ENCODE measurements at regions not wholly inside any gene's neighbourhood (a gene's known extent, or its start where the extent isn't known, plus 50 kb on each side); places are given as distances from the start of the nearest gene placed in this dataset.

DNA sequence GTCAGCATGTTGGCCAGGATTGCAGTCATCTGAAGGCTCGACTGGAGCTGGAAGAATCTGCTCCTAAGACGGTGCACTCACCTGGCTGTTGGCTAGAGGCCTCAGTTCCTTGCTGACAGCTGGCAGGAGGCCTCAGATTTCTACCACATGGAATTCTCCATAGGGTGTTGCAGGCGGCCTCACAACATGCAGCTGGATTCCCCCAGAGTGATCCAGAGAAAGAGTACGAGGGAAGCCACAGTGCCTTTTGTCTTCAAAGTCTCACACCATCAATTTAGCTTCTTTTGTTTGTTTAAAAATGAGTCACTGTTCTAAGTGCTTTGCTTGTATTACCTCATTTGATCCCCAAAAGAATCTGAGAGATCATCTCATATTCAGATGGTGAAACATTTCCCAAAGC, 65.5 kb upstream of the FYN start:
- TF ChIP-seq, protein P1, sequence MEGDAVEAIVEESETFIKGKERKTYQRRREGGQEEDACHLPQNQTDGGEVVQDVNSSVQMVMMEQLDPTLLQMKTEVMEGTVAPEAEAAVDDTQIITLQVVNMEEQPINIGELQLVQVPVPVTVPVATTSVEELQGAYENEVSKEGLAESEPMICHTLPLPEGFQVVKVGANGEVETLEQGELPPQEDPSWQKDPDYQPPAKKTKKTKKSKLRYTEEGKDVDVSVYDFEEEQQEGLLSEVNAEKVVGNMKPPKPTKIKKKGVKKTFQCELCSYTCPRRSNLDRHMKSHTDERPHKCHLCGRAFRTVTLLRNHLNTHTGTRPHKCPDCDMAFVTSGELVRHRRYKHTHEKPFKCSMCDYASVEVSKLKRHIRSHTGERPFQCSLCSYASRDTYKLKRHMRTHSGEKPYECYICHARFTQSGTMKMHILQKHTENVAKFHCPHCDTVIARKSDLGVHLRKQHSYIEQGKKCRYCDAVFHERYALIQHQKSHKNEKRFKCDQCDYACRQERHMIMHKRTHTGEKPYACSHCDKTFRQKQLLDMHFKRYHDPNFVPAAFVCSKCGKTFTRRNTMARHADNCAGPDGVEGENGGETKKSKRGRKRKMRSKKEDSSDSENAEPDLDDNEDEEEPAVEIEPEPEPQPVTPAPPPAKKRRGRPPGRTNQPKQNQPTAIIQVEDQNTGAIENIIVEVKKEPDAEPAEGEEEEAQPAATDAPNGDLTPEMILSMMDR (IDR thresholded peaks at IDR 0.05; ENCODE audit: insufficient read depth, low read length, poor library complexity, severe bottlenecking), result no peak
- no peak for TF ChIP-seq EZH2phosphoT487 (conservative IDR thresholded peaks at IDR 0.05; ENCODE audit: low read length)

Data from SU-DHL-6 (cell line).